ENCODE measurements at regions not wholly inside any gene's neighbourhood (a gene's known extent, or its start where the extent isn't known, plus 50 kb on each side); places are given as distances from the start of the nearest gene placed in this dataset.

GRCh38 chr6:143578054-143578453 lies 66.5 kb upstream of the FUCA2 start:
- Histone ChIP-seq H3K9ac (ENCODE audit: control insufficient read depth, extremely low read depth, insufficient read depth, low read length) (no peak overlapping the region), H3K79me2 (ENCODE audit: control insufficient read depth, insufficient read depth, low read length) (no peaks in the 10 kb centered on the region), H3K36me3 (ENCODE audit: control insufficient read depth in 2 of 2, extremely low read depth in 1 of 2, insufficient read depth in 2 of 2, low read length in 2 of 2) (no peaks in the 10 kb centered on the region), H2AFZ (ENCODE audit: control insufficient read depth, low read length) (no peak overlapping the region), H3K9me1 (ENCODE audit: control insufficient read depth, extremely low read depth, insufficient read depth, low read length) (no peaks in the 10 kb centered on the region), H3K4me1 (ENCODE audit: control insufficient read depth, extremely low read depth, insufficient read depth, low read length) (peaks cover 7% of the 10 kb centered on the region), H4K20me1 (ENCODE audit: control insufficient read depth, extremely low read depth, insufficient read depth, low read length) (no peaks in the 10 kb centered on the region), H3K27me3 (ENCODE audit: control insufficient read depth, extremely low read depth, insufficient read depth, low read length) (no peaks in the 10 kb centered on the region), H3K27ac (ENCODE audit: control insufficient read depth, insufficient read depth, low read length) (no peak overlapping the region), H3K4me3 (ENCODE audit: control insufficient read depth in 2 of 3, extremely low read depth in 1 of 3, insufficient read depth in 2 of 3, low read depth in 1 of 3, low read length in 3 of 3) (no peak overlapping the region), H3K4me2 (ENCODE audit: control insufficient read depth, extremely low read depth, insufficient read depth, low read depth, low read length) (no peak overlapping the region), H3K9me3 (ENCODE audit: control insufficient read depth, low read depth, low read length) (no peaks in the 10 kb centered on the region)
- no peak for DNase-seq (ENCODE audit: low read depth, low spot score)
- no peak for TF ChIP-seq CTCF (optimal IDR thresholded peaks at IDR 0.05 in 1 of 3, IDR thresholded peaks at IDR 0.05 in 1 of 3, conservative IDR thresholded peaks at IDR 0.05 in 1 of 3; ENCODE audit: extremely low read depth in 1 of 3, insufficient read depth in 2 of 3, low read length in 3 of 3)
- no peak for TF ChIP-seq EZH2 (IDR thresholded peaks at IDR 0.05; ENCODE audit: low read length)
- FAIRE-seq, result no peak
- dilution Hi-C loops (cut with MboI; ENCODE audit: extremely low pct_ligation_motif_present, low sequenced_read_pairs), result no loop called here

- Histone ChIP-seq H3K9ac (ENCODE audit: control insufficient read depth, extremely low read depth, insufficient read depth, low read length) (no peak overlapping the region), H3K27ac (ENCODE audit: control insufficient read depth, insufficient read depth, low read length) (no peak overlapping the region), H3K4me2 (ENCODE audit: control insufficient read depth, extremely low read depth, insufficient read depth, low read depth, low read length) (no peak overlapping the region), H3K9me1 (ENCODE audit: control insufficient read depth, extremely low read depth, insufficient read depth, low read length) (no peaks in the 10 kb centered on the region), H3K36me3 (ENCODE audit: control insufficient read depth in 2 of 2, extremely low read depth in 1 of 2, insufficient read depth in 2 of 2, low read length in 2 of 2) (no peaks in the 10 kb centered on the region), H3K4me3 (ENCODE audit: control insufficient read depth in 2 of 3, extremely low read depth in 1 of 3, insufficient read depth in 2 of 3, low read depth in 1 of 3, low read length in 3 of 3) (no peak overlapping the region), H3K79me2 (ENCODE audit: control insufficient read depth, insufficient read depth, low read length) (no peaks in the 10 kb centered on the region), H3K9me3 (ENCODE audit: control insufficient read depth, low read depth, low read length) (no peaks in the 10 kb centered on the region), H3K4me1 (ENCODE audit: control insufficient read depth, extremely low read depth, insufficient read depth, low read length) (peaks cover 7% of the 10 kb centered on the region), H2AFZ (ENCODE audit: control insufficient read depth, low read length) (no peak overlapping the region), H4K20me1 (ENCODE audit: control insufficient read depth, extremely low read depth, insufficient read depth, low read length) (no peaks in the 10 kb centered on the region), H3K27me3 (ENCODE audit: control insufficient read depth, extremely low read depth, insufficient read depth, low read length) (no peaks in the 10 kb centered on the region)
- dilution Hi-C loops (cut with MboI; ENCODE audit: extremely low pct_ligation_motif_present, low sequenced_read_pairs), result no loop called here
- TF ChIP-seq EZH2 (IDR thresholded peaks at IDR 0.05; ENCODE audit: low read length), result no peak
- no peak for TF ChIP-seq CTCF (optimal IDR thresholded peaks at IDR 0.05 in 1 of 3, IDR thresholded peaks at IDR 0.05 in 1 of 3, conservative IDR thresholded peaks at IDR 0.05 in 1 of 3; ENCODE audit: extremely low read depth in 1 of 3, insufficient read depth in 2 of 3, low read length in 3 of 3)
- DNase-seq (ENCODE audit: low read depth, low spot score) (no peak), FAIRE-seq (no peak)
Observed at GRCh38 chr6:143575901-143576426, 64.4 kb upstream of the FUCA2 start.

All from keratinocyte (primary cell).